Prostate gland (tissue), 2 donors: ENCODE measurements at regions not wholly inside any gene's neighbourhood (a gene's known extent, or its start where the extent isn't known, plus 50 kb on each side); places are given as distances from the start of the nearest gene placed in this dataset.

Experiments
- DNase-seq: peaks from one replicate; pipeline ENCODE4 v3.0.0-alpha.2; 2019; ENCODE audit warnings: low spot score
- H3K27ac ChIP-seq, 2 donors: fragments of 200-600 bp; sonication (generic); 2 replicates each; pipeline ENCODE4 v1.5.1; 2017 to 2019
- H3K27me3 ChIP-seq: fragments of 200-600 bp; sonication (generic); replicated peaks from 2 replicates; pipeline ENCODE4 v1.5.1; 2019; ENCODE audit not compliant: insufficient read depth
- H3K36me3 ChIP-seq, 2 donors: fragments of 200-600 bp; sonication (generic); 1 replicate in 1 of 2; 2 replicates in 1 of 2; pipeline versions ENCODE4 v1.5.1 to v1.8.1; 2017 to 2019
- H3K4me1 ChIP-seq: fragments of 200-600 bp; sonication (generic); replicated peaks from 2 replicates; pipeline ENCODE4 v1.5.1; 2019
- H3K4me3 ChIP-seq, 2 donors: fragments of 200-600 bp; sonication (generic); 2 replicates each; pipeline ENCODE4 v1.5.1; 2017 to 2019
- H3K9me3 ChIP-seq: fragments of 200-600 bp; sonication (generic); 2 replicates; pipeline ENCODE4 v1.5.1; 2017
- CTCF ChIP-seq, 4 experiments: fragments of 200-600 bp in 2 of 4; fragments of 450-650 bp in 2 of 4; sonication (generic) in 2 of 4; IDR thresholded peaks; 1 replicate in 3 of 4; 2 replicates in 1 of 4; pipeline ENCODE4 v1.5.1; 2016 to 2019; ENCODE audit warnings: antibody characterized with exemption in 4 of 4, mild to moderate bottlenecking in 2 of 4, moderate library complexity in 2 of 4
- POLR2A ChIP-seq: fragments of 450-650 bp; IDR thresholded peaks from one replicate; pipeline ENCODE4 v1.6.1; 2016; ENCODE audit warnings: antibody characterized with exemption, mild to moderate bottlenecking
- POLR2AphosphoS5 ChIP-seq: sonication (generic); formaldehyde crosslinking; IDR thresholded peaks from one replicate; pipeline ENCODE4 v1.6.1; 2017; ENCODE audit warnings: antibody characterized with exemption
- WGBS: methylation state at CpG from one replicate; pipeline ENCODE4 v1.1.5; 2018; 5-methylcytosine and 5-hydroxymethylcytosine counted together
- intact Hi-C: fragments of 100-400 bp; cut with DNase I; formaldehyde crosslinking; loops from one replicate; pipeline ENCODE4 v1.14.2; 2022

DNA sequence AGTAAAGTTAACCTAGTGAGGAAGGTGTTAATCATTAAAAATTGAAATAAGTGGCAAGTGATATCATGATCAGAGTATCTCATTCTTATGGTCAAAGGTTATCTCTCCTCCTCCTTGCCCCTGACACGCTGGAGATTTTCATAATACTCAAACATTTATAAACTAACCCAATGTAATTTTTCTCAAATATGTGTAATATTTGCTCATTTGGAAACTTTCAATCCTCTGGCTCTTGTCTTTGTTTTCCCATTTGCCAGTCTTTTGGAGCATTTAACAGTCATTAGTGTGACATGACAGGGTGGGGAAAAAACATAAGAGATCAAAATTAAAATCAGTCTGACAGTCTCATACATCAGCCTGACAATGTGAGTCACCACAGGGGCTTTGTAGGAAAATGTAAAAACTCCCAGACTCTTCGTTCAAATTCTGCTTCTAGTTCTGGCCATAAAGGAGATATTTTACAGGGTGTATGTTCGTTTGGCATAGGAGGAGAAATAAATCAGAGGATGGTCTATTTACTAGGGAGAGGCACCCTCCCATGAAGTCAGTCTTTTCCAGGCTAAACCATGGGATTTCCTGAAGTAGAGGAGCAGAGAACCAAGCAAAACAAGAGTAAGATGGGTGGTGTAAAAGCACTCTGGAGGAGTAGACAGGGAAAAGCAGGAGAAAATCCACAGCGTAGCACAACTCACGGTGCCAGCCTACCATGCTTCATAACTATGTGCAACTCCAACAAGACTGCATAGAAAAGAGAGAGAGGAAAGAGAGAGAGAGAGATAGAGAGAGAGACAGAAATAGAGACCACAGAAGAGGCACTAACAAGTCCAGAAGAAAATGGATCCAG, 369.2 kb upstream of the PDE3A start:
- Histone ChIP-seq H3K9me3 (no peaks in the 10 kb centered on the region), H3K36me3 (no peaks in the 10 kb centered on the region), H3K4me1 (no peaks in the 10 kb centered on the region), H3K27me3 (no peaks in the 10 kb centered on the region), H3K4me3 (no peak overlapping the region), H3K27ac (no peak overlapping the region)
- 85% methylated on average over 5 of the region's 5 CpGs for WGBS
- DNase-seq = no peak
- no peak for TF ChIP-seq POLR2AphosphoS5
- no peak for TF ChIP-seq POLR2A
- TF ChIP-seq CTCF (IDR thresholded peaks at IDR 0.05) = no peak
- intact Hi-C loops = no loop called here

DNA sequence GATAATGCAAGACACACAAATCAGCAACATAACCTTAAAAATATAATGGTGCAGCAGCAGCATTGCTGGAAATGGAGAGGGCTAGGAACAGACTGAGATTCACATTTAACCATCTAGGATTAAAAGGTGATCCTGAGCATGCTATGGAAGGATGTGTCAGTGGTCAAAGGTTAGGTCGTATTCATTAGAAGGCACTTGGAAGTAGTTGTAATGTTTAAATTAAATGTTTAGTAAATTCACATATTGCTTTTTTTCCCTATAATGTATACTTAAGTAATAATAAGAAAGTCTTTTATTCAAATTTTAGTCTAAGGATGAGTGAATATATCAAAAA, 368.6 kb upstream of the PDE3A start:
- no peak for TF ChIP-seq POLR2AphosphoS5
- Histone ChIP-seq H3K9me3 (no peaks in the 10 kb centered on the region), H3K27ac (no peak overlapping the region), H3K36me3 (no peaks in the 10 kb centered on the region), H3K4me3 (no peak overlapping the region), H3K27me3 (no peaks in the 10 kb centered on the region), H3K4me1 (no peaks in the 10 kb centered on the region)
- intact Hi-C loops = no loop called here
- 80% methylated on average over 1 of the region's 1 CpG for whole genome bisulfite sequencing
- DNase-seq = no peak

DNA sequence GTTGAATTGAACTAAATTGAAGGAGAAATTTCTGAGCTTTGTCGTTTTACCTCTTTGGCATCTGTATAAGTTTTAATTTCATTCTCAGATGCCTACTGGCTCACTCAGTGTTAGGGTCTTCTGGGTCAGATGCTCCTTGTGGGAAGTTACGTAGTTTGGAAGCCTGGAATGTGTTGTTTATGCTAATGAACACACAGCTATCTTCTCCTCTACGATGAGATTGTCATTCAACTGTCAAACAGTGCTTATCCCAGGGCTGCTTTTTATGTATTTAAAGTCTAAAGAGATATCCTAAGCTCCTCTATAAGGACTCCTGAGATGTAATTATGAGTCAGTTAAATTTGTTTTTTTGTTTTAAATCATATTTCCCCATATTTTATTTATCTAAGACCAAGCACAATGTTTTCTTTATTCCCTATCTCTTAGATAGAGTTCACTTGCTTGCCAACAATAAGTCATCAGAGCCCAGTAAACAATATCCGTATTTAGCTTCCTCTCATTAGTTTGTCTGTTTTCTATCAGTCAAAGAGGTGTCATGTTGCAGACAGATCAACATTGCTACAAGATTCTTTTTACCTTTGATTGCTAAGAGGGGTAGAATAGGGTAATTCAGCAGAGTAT, 368.0 kb upstream of the PDE3A start:
- Histone ChIP-seq H3K4me3 (no peak overlapping the region), H3K4me1 (no peaks in the 10 kb centered on the region), H3K27me3 (no peaks in the 10 kb centered on the region), H3K27ac (no peak overlapping the region), H3K36me3 (no peaks in the 10 kb centered on the region), H3K9me3 (no peaks in the 10 kb centered on the region)
- no peak for DNase-seq
- TF ChIP-seq POLR2AphosphoS5 (no peak), CTCF (IDR thresholded peaks at IDR 0.05) (no peak), POLR2A (no peak)
- 53% methylated on average over 4 of the region's 4 CpGs for WGBS
- intact Hi-C loops = no loop called here

GRCh38 chr12:20003252-20003651, 365.1 kb upstream of the PDE3A start:
- TF ChIP-seq POLR2A = no peak
- no peak for TF ChIP-seq CTCF (IDR thresholded peaks at IDR 0.05)
- TF ChIP-seq POLR2AphosphoS5 = no peak
- H3K27me3 ChIP-seq = no peaks in the 10 kb centered on the region
- no peaks in the 10 kb centered on the region for H3K36me3 ChIP-seq
- no peaks in the 10 kb centered on the region for H3K4me1 ChIP-seq
- no peaks in the 10 kb centered on the region for H3K9me3 ChIP-seq
- intact Hi-C loops = no loop called here
- H3K27ac ChIP-seq = no peak overlapping the region
- H3K4me3 ChIP-seq = no peak overlapping the region
- WGBS = 90% methylated on average over 2 of the region's 2 CpGs
- no peak for DNase-seq

GRCh38 chr12:20004952-20005351, 363.4 kb upstream of the PDE3A start:
- Histone ChIP-seq H3K9me3 (no peaks in the 10 kb centered on the region), H3K36me3 (no peaks in the 10 kb centered on the region), H3K27me3 (no peaks in the 10 kb centered on the region), H3K4me1 (no peaks in the 10 kb centered on the region), H3K4me3 (no peak overlapping the region), H3K27ac (no peak overlapping the region)
- intact Hi-C loops = no loop called here
- TF ChIP-seq POLR2AphosphoS5 = no peak
- TF ChIP-seq CTCF (IDR thresholded peaks at IDR 0.05) = no peak
- TF ChIP-seq POLR2A = no peak
- DNase-seq = no peak
- WGBS = 85% methylated on average over 2 of the region's 2 CpGs
